ENCODE measurements at regions not wholly inside any gene's neighbourhood (a gene's known extent, or its start where the extent isn't known, plus 50 kb on each side); places are given as distances from the start of the nearest gene placed in this dataset.

DNA sequence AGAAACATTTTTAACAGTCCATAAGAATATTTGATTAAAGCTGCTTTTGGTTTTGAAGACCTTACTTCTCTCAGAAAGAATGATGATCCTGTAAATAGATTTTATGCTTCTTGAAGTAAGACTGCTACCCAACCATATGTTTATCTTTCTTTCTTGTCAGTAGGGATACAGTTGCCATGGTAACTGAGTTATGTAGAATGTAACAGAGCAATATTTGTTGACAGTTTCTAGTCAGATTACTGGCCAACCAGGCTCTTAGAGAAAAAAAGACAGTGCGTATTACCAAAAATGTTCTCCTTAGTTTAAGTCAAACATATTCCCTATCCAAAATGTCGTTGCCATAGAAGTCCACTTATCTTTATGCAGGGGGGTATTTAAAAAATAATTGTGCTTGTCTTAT is 456.8 kb downstream of the PRR32 start:
- H3K27me3 Mint-ChIP-seq (ENCODE audit: low read depth) = no peaks in the 10 kb centered on the region
- no peaks in the 10 kb centered on the region for H3K4me1 Mint-ChIP-seq (ENCODE audit: low read depth)
- no peak overlapping the region for H3K27ac Mint-ChIP-seq
- peaks cover 3 to 6% of the 10 kb centered on the region in 2 donors for H3K9me3 Mint-ChIP-seq
- H3K36me3 Mint-ChIP-seq (ENCODE audit: insufficient read depth in 2 of 2) = no peaks in the 10 kb centered on the region
- ATAC-seq (replicated peaks in 1 of 2) = no peak
- DNase-seq = no peak
- no peak overlapping the region for H3K4me3 Mint-ChIP-seq

- Mint-ChIP-seq H3K4me1 (ENCODE audit: low read depth) (no peaks in the 10 kb centered on the region), H3K9me3 (peaks cover 0 to 2% of the 10 kb centered on the region in 2 donors), H3K4me3 (no peak overlapping the region), H3K36me3 (ENCODE audit: insufficient read depth in 2 of 2) (no peaks in the 10 kb centered on the region), H3K27me3 (ENCODE audit: low read depth) (no peaks in the 10 kb centered on the region), H3K27ac (no peak overlapping the region)
- DNase-seq (no peak), ATAC-seq (replicated peaks in 1 of 2) (no peak)
Observed at GRCh38 chrX:127300511-127300910, 481.0 kb downstream of the PRR32 start.

DNA sequence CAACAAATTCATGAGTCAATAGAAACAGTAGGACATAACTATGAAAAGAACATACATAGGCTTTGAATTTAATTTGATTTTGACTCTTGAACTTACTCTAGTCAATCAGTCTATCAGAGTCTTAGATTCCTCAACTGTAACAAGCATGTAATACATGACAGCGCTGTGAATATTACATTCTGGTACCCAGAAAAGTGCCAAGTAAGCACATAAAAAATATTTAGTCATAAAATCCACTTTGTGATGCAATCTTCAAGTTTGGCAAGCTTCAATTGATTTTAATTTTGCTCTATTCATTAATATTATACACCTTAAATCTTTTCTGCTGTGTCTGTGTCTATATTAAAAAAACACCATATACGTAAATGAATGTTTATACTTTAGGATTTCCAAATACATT is 483.3 kb downstream of the PRR32 start:
- Mint-ChIP-seq H3K27me3 (ENCODE audit: low read depth) (peaks cover 6% of the 10 kb centered on the region), H3K36me3 (ENCODE audit: insufficient read depth in 2 of 2) (no peaks in the 10 kb centered on the region), H3K4me1 (ENCODE audit: low read depth) (no peaks in the 10 kb centered on the region), H3K9me3 (peaks cover 0 to 2% of the 10 kb centered on the region in 2 donors), H3K4me3 (no peak overlapping the region), H3K27ac (no peak overlapping the region)
- ATAC-seq (replicated peaks in 1 of 2) (no peak), DNase-seq (no peak)

DNA sequence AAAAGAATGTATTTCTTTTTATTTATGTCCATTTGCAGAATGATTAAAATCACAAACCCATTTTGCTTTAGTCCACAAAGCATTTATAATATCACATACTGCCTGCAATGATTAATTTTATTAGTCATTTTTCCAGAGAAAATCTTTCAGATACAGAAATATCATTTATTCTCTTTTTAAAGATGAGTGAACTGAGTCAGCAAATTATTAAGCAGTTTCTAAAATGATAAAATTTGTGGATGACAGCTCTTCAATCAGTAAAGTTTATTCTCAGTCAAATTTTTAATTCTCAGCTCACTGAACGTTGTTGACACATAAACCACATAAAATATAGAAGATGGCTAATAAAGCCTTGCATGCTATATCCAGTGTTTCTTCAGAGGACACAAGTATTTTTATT is 485.5 kb downstream of the PRR32 start:
- Mint-ChIP-seq H3K36me3 (ENCODE audit: insufficient read depth in 2 of 2) (no peaks in the 10 kb centered on the region), H3K4me1 (ENCODE audit: low read depth) (no peaks in the 10 kb centered on the region), H3K4me3 (no peak overlapping the region), H3K27ac (no peak overlapping the region), H3K9me3 (peaks cover 5 to 9% of the 10 kb centered on the region in 2 donors), H3K27me3 (ENCODE audit: low read depth) (peaks cover 6% of the 10 kb centered on the region)
- ATAC-seq (replicated peaks in 1 of 2) (no peak), DNase-seq (no peak)

DNA sequence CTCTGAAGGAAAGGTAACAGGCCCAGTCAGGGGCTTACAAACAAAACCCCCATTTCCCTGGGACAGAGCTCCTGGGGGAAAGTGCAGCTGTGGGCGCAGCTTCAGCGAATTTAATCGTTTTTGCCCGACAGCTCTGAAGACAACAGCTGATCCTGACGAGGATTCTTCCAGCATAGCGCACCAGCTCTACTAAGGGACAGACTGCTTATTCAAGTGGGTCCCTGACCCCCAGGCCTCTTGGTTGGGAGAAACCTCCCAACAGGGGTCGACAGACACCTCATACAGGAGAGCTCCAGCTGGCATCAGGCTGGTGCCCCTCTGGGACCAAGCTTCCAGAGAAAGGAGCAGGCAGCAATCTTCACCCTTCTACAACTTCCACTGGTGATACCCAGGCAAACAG is 486.7 kb downstream of the PRR32 start:
- no peak overlapping the region for H3K4me3 Mint-ChIP-seq
- H3K4me1 Mint-ChIP-seq (ENCODE audit: low read depth) = no peaks in the 10 kb centered on the region
- H3K9me3 Mint-ChIP-seq = peaks cover 5 to 9% of the 10 kb centered on the region in 2 donors
- peaks cover 6% of the 10 kb centered on the region for H3K27me3 Mint-ChIP-seq (ENCODE audit: low read depth)
- H3K27ac Mint-ChIP-seq = no peak overlapping the region
- H3K36me3 Mint-ChIP-seq (ENCODE audit: insufficient read depth in 2 of 2) = no peaks in the 10 kb centered on the region
- no peak for DNase-seq
- ATAC-seq (replicated peaks in 1 of 2) = no peak

DNA sequence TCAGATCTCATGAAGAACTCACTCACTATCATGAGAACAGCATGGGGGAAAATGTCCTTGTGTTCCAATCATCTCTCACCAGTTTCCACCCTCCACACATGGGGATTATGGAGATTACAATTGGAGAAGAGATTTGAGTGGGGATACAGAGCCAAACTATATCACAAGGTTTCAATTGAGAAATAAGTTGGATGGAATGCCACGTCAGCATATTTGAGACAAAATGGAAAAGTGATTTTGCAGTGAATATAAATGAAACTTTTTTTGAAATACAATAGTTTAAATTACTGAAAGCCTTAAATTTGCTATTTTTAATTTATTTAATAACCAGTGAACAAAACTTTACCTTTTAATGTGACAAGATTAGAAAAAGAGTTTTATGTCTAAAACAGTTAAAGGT is 494.1 kb downstream of the PRR32 start:
- ATAC-seq (replicated peaks in 1 of 2) = no peak
- DNase-seq = no peak
- H3K4me1 Mint-ChIP-seq (ENCODE audit: low read depth) = no peaks in the 10 kb centered on the region
- no peaks in the 10 kb centered on the region for H3K27me3 Mint-ChIP-seq (ENCODE audit: low read depth)
- peaks cover 1 to 6% of the 10 kb centered on the region in 2 donors for H3K9me3 Mint-ChIP-seq
- H3K27ac Mint-ChIP-seq = no peak overlapping the region
- no peak overlapping the region for H3K4me3 Mint-ChIP-seq
- H3K36me3 Mint-ChIP-seq (ENCODE audit: insufficient read depth in 2 of 2) = no peaks in the 10 kb centered on the region

GRCh38 chrX:127317159-127317558 is 497.6 kb downstream of the PRR32 start:
- ATAC-seq (replicated peaks in 1 of 2) (no peak), DNase-seq (no peak)
- H3K4me1 Mint-ChIP-seq (ENCODE audit: low read depth) = no peaks in the 10 kb centered on the region
- no peak overlapping the region for H3K27ac Mint-ChIP-seq
- no peaks in the 10 kb centered on the region for H3K36me3 Mint-ChIP-seq (ENCODE audit: insufficient read depth in 2 of 2)
- no peaks in the 10 kb centered on the region for H3K27me3 Mint-ChIP-seq (ENCODE audit: low read depth)
- peaks cover 2 to 4% of the 10 kb centered on the region in 2 donors for H3K9me3 Mint-ChIP-seq
- no peak overlapping the region for H3K4me3 Mint-ChIP-seq

DNA sequence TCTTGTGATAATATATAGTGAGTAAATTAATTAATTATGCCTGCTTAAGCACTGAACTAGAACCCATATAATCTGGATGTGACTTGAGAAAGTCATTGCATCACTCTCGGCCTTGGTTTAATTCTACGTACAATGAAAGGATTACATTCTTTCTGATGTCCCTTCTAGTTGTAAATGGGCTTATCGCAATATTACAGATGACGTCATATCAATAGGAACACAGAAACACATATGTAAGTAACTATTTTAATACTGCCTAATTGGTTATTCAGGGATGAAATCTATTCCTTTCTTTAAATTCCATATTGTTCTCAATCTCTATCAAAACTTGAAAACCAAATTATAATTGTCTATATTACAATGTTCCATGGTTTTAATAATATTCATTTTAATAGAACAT is 504.6 kb downstream of the PRR32 start:
- Mint-ChIP-seq H3K9me3 (peaks cover 2% of the 10 kb centered on the region in 2 donors), H3K4me1 (ENCODE audit: low read depth) (no peaks in the 10 kb centered on the region), H3K27me3 (ENCODE audit: low read depth) (no peaks in the 10 kb centered on the region), H3K27ac (no peak overlapping the region), H3K36me3 (ENCODE audit: insufficient read depth in 2 of 2) (no peaks in the 10 kb centered on the region), H3K4me3 (no peak overlapping the region)
- no peak for DNase-seq
- no peak for ATAC-seq (replicated peaks in 1 of 2)
